ENCODE measurements at regions not wholly inside any gene's neighbourhood (a gene's known extent, or its start where the extent isn't known, plus 50 kb on each side); places are given as distances from the start of the nearest gene placed in this dataset.

DNA sequence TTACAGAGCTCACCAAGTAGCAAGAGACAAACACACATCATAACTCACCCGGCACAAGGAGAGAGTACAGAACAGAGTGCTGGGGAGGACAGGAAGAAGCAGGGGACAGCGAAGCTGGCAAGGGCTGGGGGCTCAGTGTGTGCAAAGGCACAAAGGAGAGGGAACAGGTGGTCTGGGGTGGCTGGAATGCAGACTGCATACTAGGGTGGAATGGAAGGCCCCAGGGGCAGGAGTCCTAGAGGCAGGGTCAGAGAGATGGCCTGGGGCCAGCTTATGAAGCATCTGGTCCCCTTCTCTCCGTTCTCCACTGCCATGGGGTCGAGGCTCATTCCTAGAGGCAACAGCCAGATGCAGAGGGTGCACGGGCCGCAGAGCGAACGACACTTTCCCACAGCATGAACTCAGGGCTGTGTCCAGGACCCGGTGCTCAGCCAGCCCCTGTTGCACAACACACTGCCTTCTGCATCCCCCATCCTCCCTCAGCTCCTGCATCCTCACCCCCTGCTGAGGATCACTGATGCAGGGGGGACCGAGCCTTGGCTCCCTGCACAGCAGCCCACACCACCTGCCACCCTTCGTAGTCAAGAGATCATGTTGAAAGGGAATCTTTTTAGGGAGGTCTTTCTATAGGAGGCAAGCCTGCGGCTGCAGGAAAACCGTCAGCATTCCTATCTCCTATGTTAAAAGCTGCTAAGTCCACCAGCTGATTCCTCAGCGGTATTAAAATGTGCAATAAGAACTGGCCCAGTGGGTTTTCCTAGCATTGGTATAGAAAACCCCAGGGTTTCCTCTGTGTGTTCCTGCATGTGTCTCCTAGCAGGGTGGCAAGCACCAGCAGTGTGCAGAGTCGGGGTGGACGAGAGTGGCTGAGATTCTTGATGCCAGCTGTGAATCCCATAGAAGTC lies 293.5 kb downstream of the UACA start:
- DNase-seq = no peak

DNA sequence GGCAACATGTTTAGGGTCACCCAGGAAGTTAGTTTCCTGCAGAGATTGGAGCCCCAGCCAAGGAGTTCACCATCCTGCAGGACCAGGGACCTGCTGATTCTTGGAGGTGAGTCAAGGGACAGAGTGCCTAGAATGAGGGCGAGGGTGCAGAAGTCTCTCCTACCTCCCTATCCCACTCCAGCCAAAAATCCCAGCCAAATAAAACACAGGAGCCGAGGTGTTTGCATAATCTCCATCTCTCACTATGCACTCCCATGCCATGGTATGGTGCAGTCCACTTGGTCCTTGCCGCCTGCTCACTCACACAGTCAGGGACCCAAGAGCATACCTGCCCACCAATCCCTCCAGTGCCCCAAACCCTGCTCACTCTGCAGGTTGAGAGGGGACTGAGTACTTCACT lies 294.2 kb downstream of the UACA start:
- DNase-seq = no peak

DNA sequence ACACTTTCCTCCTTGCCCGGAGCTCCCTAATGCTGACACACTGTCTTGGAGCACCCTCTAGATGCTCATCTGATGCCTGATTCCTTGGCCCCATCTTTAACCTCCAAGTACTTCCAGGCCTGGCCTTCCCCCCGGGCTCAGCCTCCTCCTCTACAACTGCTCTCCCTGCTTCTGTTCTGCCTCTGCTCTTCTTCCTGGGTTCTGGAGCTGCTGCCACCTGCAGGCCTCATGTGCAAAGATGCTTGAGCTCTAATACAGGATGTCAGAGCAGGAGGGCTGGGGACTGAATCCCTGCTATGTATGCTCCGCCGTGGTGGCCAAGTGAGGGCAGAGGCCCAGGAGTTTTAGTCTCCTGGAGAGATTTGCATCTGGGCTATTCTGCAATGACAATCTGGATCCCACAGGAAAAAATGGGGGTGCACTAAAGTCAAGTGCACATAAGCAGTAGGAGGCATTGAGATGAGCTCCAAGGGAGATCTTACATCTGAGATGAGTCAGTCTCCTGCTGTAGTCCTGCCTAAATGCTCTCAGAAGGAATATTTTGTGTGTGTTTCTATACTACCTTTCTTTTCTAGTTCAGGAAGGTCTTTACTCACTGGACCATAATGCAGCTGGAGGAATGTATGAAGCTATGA lies 296.3 kb downstream of the UACA start:
- DNase-seq = peak; percentile 82

DNA sequence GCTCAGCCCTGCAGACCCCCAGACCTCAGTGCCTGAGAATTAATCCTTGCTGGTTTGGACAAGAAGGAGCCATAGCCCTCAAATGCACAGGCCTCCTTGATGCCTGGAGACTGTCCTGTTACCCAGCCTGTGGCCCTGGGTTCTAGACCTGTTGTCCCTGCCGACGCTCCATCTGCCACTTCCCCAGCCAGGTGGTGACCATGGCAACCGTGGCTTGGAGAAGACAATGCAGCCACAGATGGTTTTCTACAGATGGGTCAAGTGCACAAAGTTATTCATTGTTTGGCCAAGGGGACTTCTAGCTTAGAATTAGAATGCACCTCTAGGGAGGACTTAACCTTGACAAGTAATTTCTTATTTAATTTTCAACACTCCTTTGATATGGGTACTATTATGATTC lies 297.1 kb downstream of the UACA start:
- DNase-seq = no peak

DNA sequence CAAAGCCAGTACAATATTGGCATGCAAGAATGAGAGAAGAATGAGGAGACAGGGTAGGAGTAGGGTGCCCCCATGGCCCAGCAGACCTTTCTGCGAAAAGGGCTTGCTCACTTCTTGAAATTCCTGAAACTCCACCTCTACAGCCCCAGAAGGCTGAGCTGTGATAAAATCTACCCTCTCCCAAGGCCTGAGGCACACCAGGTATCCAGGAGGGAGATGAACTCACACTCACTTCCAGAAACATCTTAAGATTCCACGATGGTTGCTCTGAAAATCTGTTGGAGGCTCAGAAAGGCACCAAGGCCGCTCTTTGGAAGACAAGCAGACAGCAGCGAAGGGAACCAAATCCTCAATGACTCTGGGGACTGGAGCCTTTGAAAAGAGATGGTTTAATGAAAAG lies 297.5 kb downstream of the UACA start:
- DNase-seq = no peak

DNA sequence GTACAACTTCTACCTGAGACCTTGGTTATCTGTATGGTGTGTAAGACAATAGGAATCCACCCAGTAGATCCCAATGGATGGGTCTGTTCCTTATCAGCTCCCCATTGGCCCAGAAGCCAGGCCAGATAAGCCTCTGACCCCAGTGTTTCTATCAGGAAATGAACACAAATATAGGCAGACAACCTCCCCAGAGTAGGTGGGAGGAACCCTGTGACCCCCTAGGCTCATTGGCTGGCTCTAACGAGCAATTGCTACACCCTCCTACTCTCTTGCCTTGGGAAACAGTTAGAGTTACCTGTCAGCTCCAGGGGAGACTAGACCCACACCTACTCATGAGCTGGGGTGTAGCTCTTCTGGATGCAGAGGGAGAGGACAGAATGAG lies 299.9 kb downstream of the UACA start:
- DNase-seq = peak; percentile 99

DNA sequence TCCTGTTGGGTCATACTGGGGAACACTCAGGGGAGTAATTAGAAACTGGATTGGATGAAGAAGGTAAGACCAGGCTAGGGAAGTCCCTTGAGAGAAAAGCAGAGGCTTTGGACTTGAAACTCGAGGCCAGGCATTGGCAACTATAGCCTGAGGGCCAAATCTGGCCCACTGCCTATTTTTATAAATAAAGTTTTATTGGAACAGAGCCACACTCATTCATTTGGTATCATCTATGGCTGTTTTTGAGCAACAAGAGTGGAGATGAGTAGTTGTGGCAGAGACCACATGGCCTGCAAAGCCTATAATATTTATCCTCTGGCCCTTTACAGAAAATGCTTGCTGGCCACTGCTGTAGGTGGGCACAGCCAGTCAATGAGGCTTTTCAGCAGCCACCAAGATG lies 301.4 kb downstream of the UACA start:
- DNase-seq = peak; percentile 54

DNA sequence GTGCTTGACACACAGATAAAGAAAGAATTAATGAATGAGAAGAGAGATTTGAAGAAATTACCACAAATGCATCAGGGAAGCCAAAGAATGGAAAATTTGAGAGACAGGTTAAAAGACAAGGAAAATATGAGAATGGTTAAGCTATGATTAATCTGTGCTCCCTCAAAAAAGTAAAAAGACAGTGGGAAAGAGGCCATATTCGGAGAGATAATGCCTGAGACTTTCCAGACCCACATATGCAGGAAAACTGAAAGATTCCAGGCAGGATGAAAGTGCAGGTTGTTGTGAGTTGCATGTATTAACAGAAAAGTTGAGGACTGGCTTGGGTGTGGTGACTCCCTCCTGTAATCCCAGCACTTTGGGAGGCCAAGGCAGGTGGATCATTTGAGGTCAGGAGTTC lies 302.3 kb downstream of the UACA start:
- no peak for DNase-seq

DNA sequence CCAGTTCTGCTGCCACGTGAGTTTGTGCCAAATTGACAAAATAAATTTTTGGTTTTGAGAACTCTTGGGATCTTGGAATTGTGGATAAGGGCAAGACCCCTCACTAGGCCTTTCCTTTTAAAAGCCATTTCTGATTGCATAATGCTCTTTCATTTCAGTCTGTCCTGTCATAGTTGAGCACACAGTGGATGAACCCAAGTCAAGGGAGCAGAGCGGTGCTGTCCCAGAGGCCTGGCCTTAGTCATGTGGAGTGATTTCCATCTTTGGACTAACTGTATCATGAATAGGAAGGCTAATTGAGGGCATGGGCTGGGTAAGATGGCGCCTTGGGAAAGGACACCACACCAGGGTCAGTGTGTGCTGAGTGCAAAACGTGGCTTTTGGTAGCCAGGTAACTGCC lies 304.0 kb downstream of the UACA start:
- DNase-seq = no peak

DNA sequence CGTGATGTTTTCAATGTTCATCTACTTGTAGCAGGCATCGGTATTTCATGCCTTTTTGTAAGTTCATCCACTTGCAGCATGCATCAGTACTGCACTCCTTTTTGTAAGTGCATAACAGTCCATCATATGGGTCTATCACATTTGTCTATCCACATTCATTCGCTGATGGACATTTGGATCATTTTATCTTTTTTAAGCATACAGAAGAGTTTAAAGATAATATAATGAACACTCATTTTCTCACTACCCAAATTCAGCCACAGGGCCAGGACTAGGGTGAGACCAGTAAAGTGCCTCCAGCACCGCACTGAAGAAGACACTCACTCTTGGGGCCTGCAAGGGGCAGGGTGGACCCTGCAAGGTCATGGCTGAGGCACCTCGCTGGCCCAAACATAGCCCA lies 309.6 kb downstream of the UACA start:
- peak; percentile 34 for DNase-seq

DNA sequence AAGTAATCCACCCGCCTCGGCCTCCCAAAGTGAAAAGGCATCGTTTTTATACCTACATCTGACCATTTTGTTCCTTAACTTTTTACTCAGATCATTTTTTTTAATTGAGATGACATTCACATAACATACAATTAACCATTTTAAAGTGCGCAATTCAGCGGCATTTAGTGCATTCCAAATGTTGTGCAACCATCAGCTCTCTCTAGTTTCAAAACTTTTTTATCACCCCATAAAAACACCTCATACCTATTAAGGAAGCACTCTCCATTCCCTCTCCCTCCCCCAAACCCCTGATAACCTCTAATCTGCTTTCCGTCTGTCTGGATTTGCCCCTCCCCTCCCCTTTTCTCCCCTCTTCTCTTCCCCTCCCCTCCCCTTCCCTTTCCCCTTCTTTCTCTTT lies 310.1 kb downstream of the UACA start:
- peak; percentile 48 for DNase-seq

DNA sequence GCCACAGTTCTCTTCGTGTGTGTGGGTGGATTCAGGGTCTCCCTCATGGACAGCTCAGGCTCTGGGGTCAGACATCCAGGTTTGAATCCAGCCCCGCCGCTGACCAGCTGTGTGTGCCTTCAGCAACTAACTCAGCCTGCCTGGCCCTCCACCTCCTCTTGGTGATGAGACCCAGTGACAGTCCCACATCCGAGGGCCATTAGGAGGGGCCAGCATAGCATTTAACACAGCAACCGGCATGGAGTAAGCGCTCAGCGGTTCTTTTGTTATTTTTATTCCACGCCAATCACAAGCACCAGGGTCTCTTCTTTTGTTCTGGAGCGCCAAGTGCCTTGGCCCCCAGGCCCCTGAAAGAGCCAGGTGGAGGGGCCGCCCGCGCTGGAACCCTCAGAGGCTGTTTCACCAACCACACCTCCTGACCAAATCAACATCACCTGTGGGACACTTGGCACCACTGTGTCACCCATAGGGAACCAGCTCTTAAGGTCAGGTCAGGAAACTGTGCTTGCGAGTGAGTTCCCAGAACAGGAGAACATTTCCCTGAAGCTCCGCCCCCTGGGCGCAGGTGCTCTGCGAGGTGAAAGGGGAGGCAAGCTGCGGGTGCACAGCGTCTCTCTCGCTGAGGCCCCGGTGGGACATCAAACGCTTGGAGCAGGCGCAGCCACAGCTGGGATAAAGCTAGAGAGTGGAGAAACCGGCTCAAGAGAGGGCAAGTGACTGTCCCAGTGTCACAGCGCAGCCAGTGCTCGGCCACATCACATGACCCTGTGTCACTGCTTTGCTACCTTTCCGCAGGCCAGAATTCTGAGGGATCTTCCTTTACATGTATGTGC lies 311.3 kb downstream of the UACA start:
- DNase-seq = no peak

DNA sequence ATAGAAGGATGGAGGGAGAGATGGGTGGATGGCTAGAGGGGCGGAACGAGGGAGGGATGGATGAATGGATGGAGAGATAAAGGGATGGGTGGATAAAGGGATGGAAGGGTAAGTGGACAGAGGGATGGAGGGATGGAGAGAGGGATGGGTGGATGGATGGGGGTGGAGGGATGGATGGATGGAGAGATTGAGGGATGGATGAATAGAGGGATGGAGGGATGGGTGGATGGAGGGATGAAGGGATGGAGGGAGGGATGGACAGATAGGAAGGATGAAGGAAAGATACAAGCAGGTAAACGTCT lies 313.3 kb downstream of the UACA start:
- DNase-seq = no peak

DNA sequence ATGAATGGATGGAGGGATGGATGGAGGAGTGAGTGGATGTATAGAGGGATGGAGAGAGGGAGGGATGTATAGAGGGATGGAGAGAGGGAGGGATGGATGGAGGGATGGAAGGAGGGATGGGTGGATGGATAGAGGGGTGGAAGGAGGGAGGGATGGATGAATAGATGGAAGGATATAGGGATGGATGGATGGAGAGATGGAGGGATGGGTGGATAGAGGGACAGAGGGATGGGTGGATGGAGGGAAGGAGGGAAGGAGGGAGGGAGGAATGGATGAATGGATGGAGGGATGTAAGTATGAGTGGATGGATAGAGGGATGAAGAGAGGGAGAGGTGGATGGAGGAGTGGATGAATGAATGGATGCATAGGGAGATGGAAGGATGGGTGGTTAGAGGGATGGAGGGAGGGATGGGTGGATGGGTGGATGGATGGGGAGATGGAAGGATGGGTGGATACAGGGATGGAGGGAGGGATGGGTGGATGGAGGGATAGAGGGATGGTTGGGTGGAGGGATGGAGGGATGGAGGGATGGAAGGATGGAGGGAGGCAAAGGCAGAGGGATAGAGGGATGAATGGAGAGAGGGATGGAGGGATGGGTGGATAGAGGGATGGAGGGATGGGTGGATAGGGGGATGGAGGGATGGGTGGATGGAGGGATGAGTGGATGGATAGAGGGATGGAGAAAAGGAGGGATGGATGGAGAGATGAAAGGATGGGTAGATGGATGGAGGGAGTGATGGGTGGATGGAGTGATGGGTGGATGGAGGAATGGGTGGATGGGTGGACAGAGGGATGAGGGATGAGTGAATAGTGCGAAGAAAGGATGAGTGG lies 313.8 kb downstream of the UACA start:
- no peak for DNase-seq

DNA sequence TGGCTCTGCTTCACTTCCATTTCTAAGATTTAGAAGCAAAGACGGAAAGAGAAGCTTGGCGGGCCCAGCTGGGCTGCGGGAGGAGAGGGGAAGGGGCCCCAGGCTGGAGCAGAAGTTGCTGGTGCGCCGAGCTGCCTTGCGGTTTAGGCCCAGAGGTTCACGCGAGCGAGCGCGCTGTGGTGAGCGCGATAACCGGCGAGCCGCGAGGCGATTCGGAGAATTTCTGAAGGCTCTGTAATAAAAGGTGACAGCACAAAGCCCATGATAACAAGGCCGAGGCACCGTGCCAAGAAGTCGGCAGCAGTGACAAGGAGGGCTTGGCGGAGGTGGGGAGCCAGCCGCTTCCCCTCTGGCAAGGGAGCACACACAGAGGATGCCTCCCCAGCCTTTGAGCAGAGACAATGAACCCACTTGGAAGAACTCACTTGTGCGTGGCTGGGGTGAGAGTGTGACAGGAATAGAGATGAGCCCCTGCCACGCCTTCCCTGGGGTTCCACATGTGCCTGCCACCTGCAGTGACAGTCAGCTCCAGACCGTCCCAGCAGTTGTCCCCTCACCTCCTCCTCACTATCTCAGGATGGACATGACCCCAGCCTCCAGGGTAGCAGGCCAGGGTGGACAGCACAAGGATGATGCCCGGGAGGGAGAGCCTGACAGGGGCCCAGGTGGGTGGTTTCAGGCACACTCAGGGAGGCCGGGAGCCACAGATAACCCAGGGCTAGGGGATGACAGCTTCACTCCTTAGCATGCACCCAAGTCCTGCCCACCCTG lies 315.2 kb downstream of the UACA start:
- peak; percentile 98 for DNase-seq

DNA sequence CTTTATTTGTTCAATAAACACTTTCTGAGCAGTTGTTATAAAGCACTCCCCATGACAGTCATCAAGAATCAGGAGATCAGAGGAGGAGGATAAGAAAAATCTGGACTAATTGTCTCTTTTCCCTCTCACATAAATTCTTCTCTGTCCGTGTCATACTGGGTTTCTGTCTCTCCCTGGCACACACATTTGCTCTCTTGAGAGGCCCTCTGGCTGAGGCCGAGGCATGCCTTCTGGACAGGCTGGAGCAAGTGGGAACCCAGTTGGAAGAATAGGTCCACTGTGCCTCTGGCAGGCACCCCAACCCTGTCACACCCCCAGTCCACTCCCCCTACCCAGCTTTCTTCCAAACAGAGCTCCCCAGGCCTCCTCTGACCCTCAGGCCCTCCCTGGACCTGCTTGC lies 315.8 kb downstream of the UACA start:
- peak; percentile 79 for DNase-seq

DNA sequence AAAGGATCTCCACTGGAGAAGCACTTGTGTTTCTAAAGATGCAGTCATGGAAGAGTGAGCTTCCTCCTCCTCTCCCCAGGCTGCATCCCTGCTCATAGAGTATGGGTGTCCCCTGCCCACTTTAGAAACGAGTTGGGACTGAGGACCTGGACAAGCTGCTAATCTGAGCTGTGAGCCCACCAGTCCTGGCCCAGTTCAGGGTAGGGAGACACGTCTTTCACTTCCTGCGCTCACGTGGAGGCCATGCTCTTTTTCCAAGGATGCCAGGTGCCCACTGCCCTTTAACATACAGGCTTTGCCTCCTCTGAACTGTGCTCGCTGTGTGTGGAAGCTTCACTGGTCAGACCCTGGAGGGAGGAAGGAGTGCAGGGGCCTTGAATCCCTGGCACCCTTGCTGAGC lies 316.3 kb downstream of the UACA start:
- no peak for DNase-seq

DNA sequence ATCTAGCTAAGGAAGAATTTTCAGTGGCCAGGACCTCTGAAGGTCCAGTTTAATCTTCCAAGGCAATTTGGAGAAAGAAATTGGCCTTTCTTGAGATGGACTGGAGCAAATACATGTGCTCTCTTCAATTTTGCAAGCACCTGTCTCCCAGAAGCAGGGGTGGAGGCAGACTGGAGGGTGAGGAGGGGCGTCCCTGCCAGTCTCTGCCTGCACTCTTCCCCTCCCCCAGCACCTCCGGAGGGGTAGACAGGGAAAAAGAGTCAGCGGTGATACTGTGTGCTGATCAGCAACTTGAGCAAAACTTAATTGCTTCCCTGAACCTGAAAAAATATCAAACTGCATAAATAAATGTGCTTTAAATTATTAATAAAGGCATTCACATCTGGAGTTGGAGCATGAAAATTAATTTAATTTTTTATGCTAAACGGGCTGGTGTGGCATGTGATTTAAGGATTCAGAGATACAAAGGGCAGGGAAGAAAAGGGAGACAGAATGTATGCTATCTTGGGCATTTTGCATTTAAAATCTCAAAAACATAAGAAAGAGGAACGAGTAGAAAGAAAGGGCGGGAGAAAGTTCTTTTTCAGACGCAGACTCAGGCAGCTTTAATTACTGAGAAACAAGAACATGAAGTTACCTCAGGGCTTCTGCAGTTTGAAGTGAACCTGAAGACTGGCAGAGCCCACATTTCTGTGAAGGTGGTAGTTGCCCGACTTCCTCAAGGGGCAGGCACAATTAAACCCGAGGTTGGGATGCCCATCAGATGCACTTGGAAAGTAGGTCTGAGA lies 319.7 kb downstream of the UACA start:
- DNase-seq = peak; percentile 14

DNA sequence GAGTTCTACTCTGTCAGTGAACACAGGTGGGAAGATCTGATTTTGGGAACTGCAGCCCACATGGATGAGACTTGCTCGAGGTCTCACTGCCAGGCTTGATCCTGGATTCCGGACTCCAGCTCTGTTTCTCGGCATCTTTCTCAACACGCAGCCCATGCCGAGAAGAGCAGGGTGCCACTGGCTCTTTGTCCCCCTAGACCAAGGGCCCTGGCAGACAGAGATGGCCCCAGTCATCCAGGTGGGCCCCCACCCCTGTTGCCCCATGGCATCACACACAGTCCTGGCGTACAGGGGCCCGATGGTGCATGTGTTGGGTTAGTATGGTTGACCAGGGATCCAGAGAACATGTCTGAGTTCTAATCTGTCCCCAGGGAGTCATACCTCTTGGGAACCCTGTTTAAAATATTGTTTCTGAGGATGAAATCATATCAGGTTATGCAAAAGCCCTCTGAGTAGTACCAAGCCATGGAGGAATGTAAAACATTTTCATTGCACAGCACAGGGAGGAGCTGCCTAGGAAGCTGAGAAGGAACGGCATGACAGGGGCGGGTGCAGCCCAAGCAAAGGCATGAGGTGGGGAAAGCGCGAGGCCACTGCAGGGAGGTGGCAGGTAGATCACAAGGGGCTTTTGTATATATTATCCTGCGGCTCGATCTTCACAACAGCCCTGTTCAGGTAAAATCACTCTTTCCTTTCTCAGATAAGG lies 320.6 kb downstream of the UACA start:
- DNase-seq = no peak

DNA sequence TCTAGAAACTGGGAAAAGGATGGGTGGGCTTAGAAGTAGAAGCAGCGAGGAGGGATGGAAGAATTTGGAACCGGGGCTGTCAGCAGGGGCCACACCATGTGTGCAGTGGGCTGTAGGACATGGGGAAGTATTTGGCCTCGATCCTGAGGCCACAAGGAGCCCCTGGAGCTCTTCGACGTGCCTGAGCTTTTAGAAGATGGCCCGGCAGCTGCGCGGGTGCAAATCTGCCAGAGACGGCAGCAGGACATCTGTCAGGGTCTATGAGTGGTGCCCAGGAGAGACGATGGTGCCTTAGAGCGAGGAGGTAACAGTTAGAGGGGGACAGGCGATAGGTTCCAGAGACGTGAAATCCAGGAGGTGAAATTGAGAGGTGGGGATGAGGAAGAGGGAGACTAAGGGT lies 321.1 kb downstream of the UACA start:
- DNase-seq = no peak
